Aorta (tissue), 5 donors: ENCODE measurements at regions not wholly inside any gene's neighbourhood (a gene's known extent, or its start where the extent isn't known, plus 50 kb on each side); places are given as distances from the start of the nearest gene placed in this dataset.

Source experiments
- ATAC-seq: fragments of 200-7000 bp; cut with Tn5 transposase; one replicate; pipeline ENCODE4 v1.9.1; 2022; ENCODE audit warnings: moderate library complexity; ENCODE audit not compliant: low FRiP score
- DNase-seq, 2 donors: peaks; one replicate each; pipeline ENCODE4 v3.0.0-alpha.2; 2020
- H3K27ac ChIP-seq, 2 donors: one replicate each; pipeline ENCODE4 v1.5.1; 2013; ENCODE audit warnings: low read length in 2 of 2, mild to moderate bottlenecking in 2 of 2, moderate library complexity in 2 of 2, control low read depth in 1 of 2, inconsistent platforms in 1 of 2, low read depth in 1 of 2
- H3K27me3 ChIP-seq, 2 donors: one replicate each; pipeline ENCODE4 v1.6.1; 2013; ENCODE audit warnings: control low read depth in 1 of 2, low read length in 1 of 2, mild to moderate bottlenecking in 1 of 2, moderate library complexity in 1 of 2; ENCODE audit not compliant: insufficient read depth in 2 of 2, control insufficient read depth in 1 of 2
- H3K36me3 ChIP-seq, 2 donors: one replicate each; pipeline ENCODE4 v1.6.1; 2013; ENCODE audit warnings: control low read depth in 1 of 2, low read length in 1 of 2, mild to moderate bottlenecking in 1 of 2; ENCODE audit not compliant: insufficient read depth in 2 of 2, control insufficient read depth in 1 of 2
- H3K4me1 ChIP-seq, 2 donors: one replicate each; pipeline ENCODE4 v1.6.1; 2013; ENCODE audit warnings: low read length in 2 of 2, control low read depth in 1 of 2, mild to moderate bottlenecking in 1 of 2, moderate library complexity in 1 of 2; ENCODE audit not compliant: insufficient read depth in 2 of 2, control insufficient read depth in 1 of 2
- H3K4me3 ChIP-seq, 2 donors: one replicate each; pipeline ENCODE4 v1.5.1; 2013; ENCODE audit warnings: low read length in 2 of 2, control low read depth in 1 of 2, mild to moderate bottlenecking in 1 of 2
- H3K9me3 ChIP-seq: one replicate; pipeline ENCODE4 v1.6.1; 2013; ENCODE audit warnings: mild to moderate bottlenecking, low read length; ENCODE audit not compliant: control insufficient read depth
- WGBS, 2 donors: extraction: QIAGEN DNeasy Blood & Tissue Kit; methylation state at CpG; one replicate each; pipeline ENCODE4 v1.1.7; 2013; 5-methylcytosine and 5-hydroxymethylcytosine counted together
- intact Hi-C, 2 donors: fragments of 100-400 bp; cut with DNase I; formaldehyde crosslinking; loops; one replicate each; pipeline versions ENCODE4 v1.14.2 to v1.15.0; 2022
- donor health status: healthy with polysubstance abuse.
- donor health status: Bipolar disorder and iron deficiency.
- donor health status: DM: no; HTN: no; CAD: no.
- donor health status: DM: no; HTN: no; CAD: no.
- donor health status: DM: yes; HTN: yes; CAD: no.

DNA sequence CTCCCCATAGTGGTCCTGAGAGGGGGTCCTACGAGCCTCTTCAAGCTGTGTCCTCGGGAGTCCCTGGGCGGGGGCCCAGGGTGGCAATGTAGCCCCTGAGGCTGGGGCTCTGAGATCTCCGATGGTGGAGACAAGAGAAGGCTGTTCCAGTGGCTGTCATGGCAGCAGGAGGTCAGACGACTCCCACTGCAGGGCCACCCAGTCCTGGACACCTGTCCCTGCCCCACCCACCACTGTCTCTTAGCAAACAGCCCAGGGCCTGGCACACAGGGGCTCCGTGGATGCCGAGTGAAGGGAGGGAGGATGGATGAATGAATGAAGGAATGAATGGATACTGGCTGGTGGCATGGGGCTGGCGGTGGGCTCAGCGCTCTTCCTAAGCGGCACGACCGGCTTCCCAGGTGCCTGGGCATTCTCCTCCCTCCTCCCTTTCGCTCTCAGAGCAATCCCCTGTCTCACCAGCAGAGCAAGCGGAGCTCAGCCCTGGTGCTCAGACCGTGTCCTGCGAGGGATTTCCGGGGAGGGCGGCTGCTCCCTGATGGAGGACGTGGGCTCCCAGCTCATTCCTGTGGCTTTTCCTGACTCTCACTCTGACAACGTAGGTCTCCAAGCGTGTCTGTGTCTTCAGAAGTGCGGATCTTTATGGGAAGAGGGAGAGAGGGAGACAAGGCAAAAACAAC lies 1272.6 kb downstream of the BRD1 start:
- H3K27ac ChIP-seq: no peak overlapping the region
- intact Hi-C loops: no loop called here
- no peaks in the 10 kb centered on the region for H3K36me3 ChIP-seq
- no peaks in the 10 kb centered on the region for H3K4me1 ChIP-seq
- no peak for ATAC-seq
- WGBS, 2 donors: 53 to 54% methylated on average over 22 of the region's 22 CpGs
- H3K9me3 ChIP-seq: no peaks in the 10 kb centered on the region
- H3K4me3 ChIP-seq: no peak overlapping the region
- no peaks in the 10 kb centered on the region for H3K27me3 ChIP-seq
- DNase-seq: no peak

DNA sequence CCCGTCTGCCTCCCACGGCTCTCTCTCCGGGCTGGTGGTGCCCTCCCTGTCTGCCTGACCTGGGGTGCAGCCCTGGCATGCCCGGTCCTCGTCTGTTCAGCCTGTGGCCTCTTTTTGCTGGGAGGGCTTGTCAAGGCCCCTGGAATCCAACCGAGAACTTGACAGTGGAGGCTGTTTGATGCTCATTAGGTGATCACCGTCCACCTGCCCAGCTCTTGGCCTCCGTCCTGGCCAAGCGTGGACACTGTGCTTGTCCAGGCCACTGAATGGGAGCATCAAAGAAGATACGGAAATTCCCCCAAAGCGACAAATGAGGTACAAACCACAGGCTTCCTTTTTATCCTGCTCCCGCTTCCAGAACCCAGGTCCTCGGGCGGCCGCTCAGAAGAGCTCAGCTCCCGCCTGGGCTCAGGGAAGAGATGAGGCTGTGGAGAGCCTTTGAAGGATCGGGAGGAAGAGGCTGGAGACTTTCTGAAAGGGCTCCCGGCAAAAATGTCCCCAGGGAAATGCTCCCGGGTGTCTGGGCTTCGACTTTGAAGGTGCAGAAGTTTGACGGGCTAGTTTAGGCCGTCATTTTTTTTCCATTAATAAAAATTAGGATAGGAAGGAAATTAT lies 1273.9 kb downstream of the BRD1 start:
- DNase-seq (no peak), ATAC-seq (no peak)
- H3K36me3 ChIP-seq: no peaks in the 10 kb centered on the region
- intact Hi-C loops: no loop called here
- H3K9me3 ChIP-seq: no peaks in the 10 kb centered on the region
- no peaks in the 10 kb centered on the region for H3K27me3 ChIP-seq
- H3K4me3 ChIP-seq: no peak overlapping the region
- H3K27ac ChIP-seq: no peak overlapping the region
- 79% methylated on average over 22 of the region's 22 CpGs for WGBS, 2 donors
- no peaks in the 10 kb centered on the region for H3K4me1 ChIP-seq

DNA sequence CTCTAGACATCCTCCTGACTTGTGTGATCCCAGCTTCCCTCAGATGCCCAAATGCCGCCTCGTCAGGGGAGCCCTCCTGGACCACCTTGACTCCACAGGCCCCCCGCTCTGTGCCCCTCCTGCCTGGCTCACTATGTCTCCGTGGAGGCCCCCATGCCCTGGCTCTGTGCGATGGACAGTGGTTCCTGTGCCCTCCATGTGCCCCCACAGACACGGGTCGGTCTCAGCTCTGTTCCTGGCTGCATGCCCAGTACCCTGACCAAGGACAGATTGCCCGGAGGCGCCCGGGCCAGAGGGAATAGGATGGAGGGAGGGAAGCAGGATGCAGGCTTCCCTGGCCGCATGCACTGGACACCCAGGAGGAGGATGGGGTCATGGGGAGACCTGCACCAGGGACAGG lies 1274.6 kb downstream of the BRD1 start:
- intact Hi-C loops: no loop called here
- H3K4me3 ChIP-seq: no peak overlapping the region
- H3K27me3 ChIP-seq: no peaks in the 10 kb centered on the region
- ATAC-seq (no peak), DNase-seq (no peak)
- no peaks in the 10 kb centered on the region for H3K4me1 ChIP-seq
- no peak overlapping the region for H3K27ac ChIP-seq
- H3K9me3 ChIP-seq: no peaks in the 10 kb centered on the region
- H3K36me3 ChIP-seq: no peaks in the 10 kb centered on the region
- WGBS, 2 donors: 50 to 63% methylated on average over 11 of the region's 11 CpGs

DNA sequence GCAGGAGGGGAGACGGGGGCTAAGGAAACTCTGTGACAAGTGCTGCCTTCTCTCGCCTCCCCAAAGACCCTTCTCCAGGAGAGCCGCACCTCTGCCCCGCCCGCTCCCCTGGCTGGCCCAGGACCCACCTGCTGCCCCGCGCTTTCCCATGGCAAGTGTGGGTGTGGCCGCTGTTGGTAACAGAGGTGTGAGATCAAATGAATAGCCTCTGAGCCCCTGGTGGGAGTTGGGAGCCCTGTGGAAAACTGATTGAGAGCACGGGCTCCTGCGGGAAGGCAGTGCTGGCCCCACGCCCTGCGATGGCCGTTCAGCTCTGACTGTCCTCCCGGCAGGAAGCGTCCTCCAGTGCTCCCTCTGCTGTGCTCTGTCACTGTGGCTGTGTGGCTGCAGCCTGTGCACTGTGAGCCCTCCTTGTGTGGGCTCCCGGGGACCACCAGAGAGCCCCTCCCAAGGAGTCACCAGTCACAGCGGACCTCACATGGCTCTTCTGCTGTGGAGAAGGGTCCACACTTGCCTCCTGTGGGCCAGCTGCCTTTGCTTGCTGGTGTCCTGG lies 1275.9 kb downstream of the BRD1 start:
- no peak overlapping the region for H3K27ac ChIP-seq
- 68 to 69% methylated on average over 17 of the region's 17 CpGs for WGBS, 2 donors
- no peaks in the 10 kb centered on the region for H3K9me3 ChIP-seq
- no peak overlapping the region for H3K4me3 ChIP-seq
- intact Hi-C loops: no loop called here
- H3K36me3 ChIP-seq: no peaks in the 10 kb centered on the region
- no peaks in the 10 kb centered on the region for H3K27me3 ChIP-seq
- ATAC-seq (no peak), DNase-seq (no peak)
- H3K4me1 ChIP-seq: no peaks in the 10 kb centered on the region

DNA sequence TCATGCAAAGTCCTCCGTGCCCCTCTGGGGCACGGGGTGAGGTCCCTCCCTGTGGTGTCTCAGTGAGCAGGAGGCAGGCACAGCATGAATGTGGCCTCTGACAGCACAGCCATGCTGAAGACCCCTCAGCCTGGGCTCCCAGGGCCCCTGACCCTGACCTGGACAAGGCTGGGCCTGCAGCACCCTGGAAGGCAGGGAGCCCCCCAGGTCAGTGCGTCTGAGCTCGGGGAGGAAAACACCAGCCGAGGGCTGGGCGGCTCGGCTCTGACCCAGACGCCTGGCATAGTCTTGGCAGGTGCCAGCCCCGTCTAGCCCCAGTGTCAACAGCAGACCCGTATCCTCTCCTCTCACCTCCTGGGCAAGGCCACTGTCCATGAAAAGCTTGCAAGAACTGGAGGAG lies 1276.6 kb downstream of the BRD1 start:
- Histone ChIP-seq H3K27ac (no peak overlapping the region), H3K4me1 (no peaks in the 10 kb centered on the region), H3K4me3 (no peak overlapping the region), H3K36me3 (no peaks in the 10 kb centered on the region), H3K27me3 (no peaks in the 10 kb centered on the region), H3K9me3 (no peaks in the 10 kb centered on the region)
- 73 to 75% methylated on average over 10 of the region's 10 CpGs for WGBS, 2 donors
- intact Hi-C loops: no loop called here
- DNase-seq: no peak
- ATAC-seq: no peak

DNA sequence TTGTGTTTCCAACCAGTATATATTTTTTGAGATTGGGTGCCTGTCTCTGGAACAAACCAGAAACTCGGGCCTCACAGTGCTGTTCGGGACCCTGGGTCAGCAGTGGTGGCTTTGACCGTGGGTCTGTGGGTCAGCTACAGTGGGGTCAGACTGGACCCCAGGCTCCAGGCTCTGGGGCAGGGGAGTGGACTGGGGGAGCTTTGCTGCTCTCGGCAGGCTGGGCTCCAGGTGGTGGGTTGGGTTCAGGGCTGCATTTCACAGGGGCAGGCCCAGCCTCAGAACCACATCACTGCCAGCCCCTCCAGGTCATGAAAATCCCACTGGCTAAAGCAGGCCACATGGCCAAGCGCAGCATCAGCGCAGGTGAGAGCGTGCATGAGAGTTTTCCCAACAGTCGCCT lies 1279.3 kb downstream of the BRD1 start:
- no peak overlapping the region for H3K27ac ChIP-seq
- no peaks in the 10 kb centered on the region for H3K36me3 ChIP-seq
- H3K27me3 ChIP-seq: no peaks in the 10 kb centered on the region
- no peaks in the 10 kb centered on the region for H3K4me1 ChIP-seq
- DNase-seq: no peak
- WGBS, 2 donors: 92 to 94% methylated on average over 8 of the region's 8 CpGs
- no peak overlapping the region for H3K4me3 ChIP-seq
- no peaks in the 10 kb centered on the region for H3K9me3 ChIP-seq
- intact Hi-C loops: no loop called here
- ATAC-seq: no peak

DNA sequence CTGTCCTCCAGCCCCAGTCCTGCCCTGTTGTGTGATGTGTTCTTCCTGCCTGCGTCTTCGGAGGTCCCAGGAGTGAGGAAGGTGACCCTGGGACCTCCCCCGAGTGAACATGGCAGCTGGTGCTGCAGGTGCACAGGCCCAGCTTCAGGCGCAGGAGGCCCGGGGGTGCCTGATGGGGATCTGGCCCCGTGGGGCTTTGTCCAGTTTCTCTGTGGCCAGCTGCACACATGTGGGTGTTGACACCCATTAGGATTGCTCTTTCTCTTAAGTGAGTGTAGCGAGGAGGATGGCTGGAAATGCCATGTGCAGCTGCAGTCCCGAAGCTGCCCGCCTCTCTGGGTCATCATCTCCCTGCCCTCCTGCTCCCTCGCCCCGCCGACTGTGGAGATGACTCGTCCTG lies 1279.7 kb downstream of the BRD1 start:
- Histone ChIP-seq H3K4me3 (no peak overlapping the region), H3K9me3 (no peaks in the 10 kb centered on the region), H3K27me3 (no peaks in the 10 kb centered on the region), H3K4me1 (no peaks in the 10 kb centered on the region), H3K36me3 (no peaks in the 10 kb centered on the region), H3K27ac (no peak overlapping the region)
- intact Hi-C loops: no loop called here
- 88 to 89% methylated on average over 13 of the region's 13 CpGs for WGBS, 2 donors
- no peak for DNase-seq
- ATAC-seq: no peak

DNA sequence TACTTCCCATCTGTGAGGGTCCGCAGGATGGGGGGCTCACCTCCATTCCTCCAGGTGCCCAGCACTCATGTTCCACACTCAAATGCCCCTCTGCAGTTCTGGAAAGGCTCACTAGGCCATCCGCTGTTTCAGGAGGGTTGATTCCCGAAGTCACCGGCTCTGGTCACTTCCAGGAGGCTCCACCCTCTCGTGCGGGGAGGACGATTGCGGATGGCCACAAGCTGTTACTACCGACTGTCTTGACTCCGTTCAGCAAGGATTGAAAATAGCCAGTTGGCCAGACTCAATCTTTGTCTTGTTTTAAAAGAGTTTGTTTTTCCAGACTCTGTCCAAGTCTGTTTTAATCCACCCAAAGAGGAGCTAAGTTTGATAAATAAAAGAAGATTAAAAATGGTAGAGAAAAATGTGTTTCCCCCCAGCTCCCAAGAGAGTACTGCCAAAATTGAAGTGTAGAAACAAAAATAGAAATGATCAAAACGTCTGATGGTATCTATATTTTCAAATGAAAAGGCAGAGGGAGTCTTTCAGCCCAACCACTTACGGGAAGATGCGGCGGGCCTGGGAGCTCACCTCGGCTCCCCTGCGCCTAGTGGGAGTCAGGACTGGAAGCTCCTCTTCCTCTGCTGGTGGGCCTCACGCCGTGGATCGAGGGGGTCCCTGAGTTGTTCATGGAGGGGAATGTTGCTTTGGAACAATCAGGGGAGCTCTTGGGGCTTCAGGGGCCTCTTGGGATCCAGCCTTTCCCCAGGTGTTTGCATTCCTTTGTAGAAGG lies 1280.8 kb downstream of the BRD1 start:
- intact Hi-C loops: no loop called here
- no peaks in the 10 kb centered on the region for H3K36me3 ChIP-seq
- no peaks in the 10 kb centered on the region for H3K27me3 ChIP-seq
- no peak for ATAC-seq
- 51 to 56% methylated on average over 19 of the region's 19 CpGs for WGBS, 2 donors
- no peak overlapping the region for H3K4me3 ChIP-seq
- DNase-seq: no peak
- H3K9me3 ChIP-seq: no peaks in the 10 kb centered on the region
- H3K4me1 ChIP-seq: no peaks in the 10 kb centered on the region
- H3K27ac ChIP-seq: no peak overlapping the region
